Prostate gland (tissue), 2 donors: ENCODE measurements at regions not wholly inside any gene's neighbourhood (a gene's known extent, or its start where the extent isn't known, plus 50 kb on each side); places are given as distances from the start of the nearest gene placed in this dataset.

ENCODE experiments used
- POLR2A ChIP-seq: fragments of 450-650 bp; IDR thresholded peaks from one replicate; pipeline ENCODE4 v1.6.1; 2016; ENCODE audit warnings: antibody characterized with exemption, mild to moderate bottlenecking
- POLR2AphosphoS5 ChIP-seq: sonication (generic); formaldehyde crosslinking; IDR thresholded peaks from one replicate; pipeline ENCODE4 v1.6.1; 2017; ENCODE audit warnings: antibody characterized with exemption
- TF ChIP-seq, protein P1 (sequence below), 4 experiments: fragments of 200-600 bp in 2 of 4; fragments of 450-650 bp in 2 of 4; sonication (generic) in 2 of 4; IDR thresholded peaks; 1 replicate in 3 of 4; 2 replicates in 1 of 4; pipeline ENCODE4 v1.5.1; 2016 to 2019; ENCODE audit warnings: antibody characterized with exemption in 4 of 4, mild to moderate bottlenecking in 2 of 4, moderate library complexity in 2 of 4

- TF ChIP-seq, protein P1, sequence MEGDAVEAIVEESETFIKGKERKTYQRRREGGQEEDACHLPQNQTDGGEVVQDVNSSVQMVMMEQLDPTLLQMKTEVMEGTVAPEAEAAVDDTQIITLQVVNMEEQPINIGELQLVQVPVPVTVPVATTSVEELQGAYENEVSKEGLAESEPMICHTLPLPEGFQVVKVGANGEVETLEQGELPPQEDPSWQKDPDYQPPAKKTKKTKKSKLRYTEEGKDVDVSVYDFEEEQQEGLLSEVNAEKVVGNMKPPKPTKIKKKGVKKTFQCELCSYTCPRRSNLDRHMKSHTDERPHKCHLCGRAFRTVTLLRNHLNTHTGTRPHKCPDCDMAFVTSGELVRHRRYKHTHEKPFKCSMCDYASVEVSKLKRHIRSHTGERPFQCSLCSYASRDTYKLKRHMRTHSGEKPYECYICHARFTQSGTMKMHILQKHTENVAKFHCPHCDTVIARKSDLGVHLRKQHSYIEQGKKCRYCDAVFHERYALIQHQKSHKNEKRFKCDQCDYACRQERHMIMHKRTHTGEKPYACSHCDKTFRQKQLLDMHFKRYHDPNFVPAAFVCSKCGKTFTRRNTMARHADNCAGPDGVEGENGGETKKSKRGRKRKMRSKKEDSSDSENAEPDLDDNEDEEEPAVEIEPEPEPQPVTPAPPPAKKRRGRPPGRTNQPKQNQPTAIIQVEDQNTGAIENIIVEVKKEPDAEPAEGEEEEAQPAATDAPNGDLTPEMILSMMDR (IDR thresholded peaks at IDR 0.05), result no peak
- no peak for TF ChIP-seq POLR2A
- no peak for TF ChIP-seq POLR2AphosphoS5
These were observed 238.2 kb downstream of the TSN start for GRCh38 chr2:121993682-121994081.
